Heart left ventricle (tissue), 16 donors: ENCODE measurements at regions not wholly inside any gene's neighbourhood (a gene's known extent, or its start where the extent isn't known, plus 50 kb on each side); places are given as distances from the start of the nearest gene placed in this dataset.
"Not testable (repeated sequence)": the region's sequence is repeated elsewhere in the genome, so short reads cannot be mapped to it uniquely, and the experiment has no call there.

Experiments used
- ATAC-seq, 4 donors: fragments of 200-7000 bp; cut with Tn5 transposase; one replicate each; pipeline ENCODE4 v1.9.1; 2020 to 2022; ENCODE audit warnings: moderate library complexity in 4 of 4, mild to moderate bottlenecking in 3 of 4, moderate number of reproducible peaks in 1 of 4
- DNase-seq, 5 donors: peaks; one replicate each; pipeline ENCODE4 v3.0.0-alpha.2; 2020
- H3K27ac ChIP-seq, 12 donors: fragments of 200-600 bp; sonication (generic) in 4 of 12; one replicate each; pipeline versions ENCODE4 v1.5.0 to v1.8.0; 2016 to 2022; ENCODE audit warnings: mild to moderate bottlenecking in 2 of 12
- H3K27me3 ChIP-seq, 9 donors: fragments of 200-600 bp; sonication (generic) in 2 of 9; one replicate each; pipeline versions ENCODE4 v1.5.1 to v1.8.0; 2016 to 2022; ENCODE audit warnings: mild to moderate bottlenecking in 3 of 9
- H3K36me3 ChIP-seq, 9 donors: fragments of 200-600 bp; sonication (generic) in 2 of 9; one replicate each; pipeline versions ENCODE4 v1.5.0 to v1.8.0; 2018 to 2022; ENCODE audit warnings: mild to moderate bottlenecking in 2 of 9
- H3K4me1 ChIP-seq, 12 donors: fragments of 200-600 bp; sonication (generic) in 4 of 12; one replicate each; pipeline versions ENCODE4 v1.5.0 to v1.8.0; 2016 to 2022; ENCODE audit warnings: mild to moderate bottlenecking in 3 of 12
- H3K4me3 ChIP-seq, 12 donors: fragments of 200-600 bp; sonication (generic) in 4 of 12; one replicate each; pipeline versions ENCODE4 v1.5.0 to v1.8.0; 2017 to 2022; ENCODE audit warnings: mild to moderate bottlenecking in 9 of 12, moderate library complexity in 4 of 12
- H3K9me3 ChIP-seq, 12 donors: fragments of 200-600 bp; sonication (generic) in 4 of 12; one replicate each; pipeline versions ENCODE4 v1.5.0 to v1.8.0; 2016 to 2022; ENCODE audit warnings: mild to moderate bottlenecking in 1 of 12
- POLR2A ChIP-seq, 2 donors: fragments of 450-650 bp; IDR thresholded peaks; one replicate each; pipeline ENCODE4 v1.6.1; 2017; ENCODE audit warnings: antibody characterized with exemption in 2 of 2, mild to moderate bottlenecking in 2 of 2, moderate library complexity in 2 of 2
- WGBS, 4 donors: extraction: QIAGEN DNeasy Blood & Tissue Kit in 2 of 4; methylation state at CpG; one replicate each; pipeline versions ENCODE4 v1.1.5 to v1.1.7; 2013 to 2018; 5-methylcytosine and 5-hydroxymethylcytosine counted together
- intact Hi-C, 10 donors: fragments of 100-400 bp; cut with DNase I; formaldehyde crosslinking; loops; one replicate each; pipeline versions ENCODE4 v1.11.1 to v1.14.2; 2022
- TF ChIP-seq, protein P1 (sequence below), 12 donors: fragments of 200-600 bp; sonication (generic) in 4 of 12; IDR thresholded peaks; one replicate each; pipeline versions ENCODE4 v1.5.0 to v1.8.0; 2018 to 2022; ENCODE audit warnings: antibody characterized with exemption in 12 of 12, mild to moderate bottlenecking in 5 of 12
- donor health status: ischemic (EF 13 %, LVEDD 7.1; RV severe dilation, severe dysfunction).
- donor health status: healthy with polysubstance abuse.
- donor health status: DM: no; HTN: yes; CAD: no.
- donor health status: DM: no; HTN: no; CAD: no.
- donor health status: ischemic (EF 25% LVEDD 6.9; RV normal size, moderate dysfunction).
- donor health status: ischemic (EF 25% LVEDD 5.7; RV mildly dilated, moderate dysfunction).
- donor health status: healthy.
- donor health status: DM: yes; HTN: yes; CAD: no.
- donor health status: ischemic (EF 35%, LVEDD 5.7; RV mildly dilated, moderate dysfunction).
- donor health status: nonischemic (EF 11% LVEDD 7.7; RV severe dilation, severe dysfunction).
- donor health status: DM: yes; HTN: yes; CAD: no.
- donor health status: PGD.
- donor health status: ischemic (EF 29% LVEDD 5.4; RV normal size, mild dysfunction).
- donor health status: nonischemic (EF 23%, LVEDD 6.1; RV moderate dilation, normal function).

- no peak for ATAC-seq
- H3K9me3 ChIP-seq = peaks cover 0 to under 1% (median 0%) of the 10 kb centered on the region in 12 donors
- no peaks in the 10 kb centered on the region for H3K36me3 ChIP-seq
- no peak overlapping the region for H3K27ac ChIP-seq
- 46 to 67% (median 53%) methylated on average over 1 of the region's 1 CpG for WGBS, 4 donors
- no peak for DNase-seq
- no peak overlapping the region for H3K4me3 ChIP-seq
- intact Hi-C loops = no loop called here
- no peak for TF ChIP-seq POLR2A (IDR thresholded peaks at IDR 0.05)
- TF ChIP-seq, protein P1, sequence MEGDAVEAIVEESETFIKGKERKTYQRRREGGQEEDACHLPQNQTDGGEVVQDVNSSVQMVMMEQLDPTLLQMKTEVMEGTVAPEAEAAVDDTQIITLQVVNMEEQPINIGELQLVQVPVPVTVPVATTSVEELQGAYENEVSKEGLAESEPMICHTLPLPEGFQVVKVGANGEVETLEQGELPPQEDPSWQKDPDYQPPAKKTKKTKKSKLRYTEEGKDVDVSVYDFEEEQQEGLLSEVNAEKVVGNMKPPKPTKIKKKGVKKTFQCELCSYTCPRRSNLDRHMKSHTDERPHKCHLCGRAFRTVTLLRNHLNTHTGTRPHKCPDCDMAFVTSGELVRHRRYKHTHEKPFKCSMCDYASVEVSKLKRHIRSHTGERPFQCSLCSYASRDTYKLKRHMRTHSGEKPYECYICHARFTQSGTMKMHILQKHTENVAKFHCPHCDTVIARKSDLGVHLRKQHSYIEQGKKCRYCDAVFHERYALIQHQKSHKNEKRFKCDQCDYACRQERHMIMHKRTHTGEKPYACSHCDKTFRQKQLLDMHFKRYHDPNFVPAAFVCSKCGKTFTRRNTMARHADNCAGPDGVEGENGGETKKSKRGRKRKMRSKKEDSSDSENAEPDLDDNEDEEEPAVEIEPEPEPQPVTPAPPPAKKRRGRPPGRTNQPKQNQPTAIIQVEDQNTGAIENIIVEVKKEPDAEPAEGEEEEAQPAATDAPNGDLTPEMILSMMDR (IDR thresholded peaks at IDR 0.05) = no peak
- H3K4me1 ChIP-seq = no peaks in the 10 kb centered on the region
- H3K27me3 ChIP-seq = no peaks in the 10 kb centered on the region
Measured at GRCh38 chr2:183782436-183782835, 658.2 kb downstream of the NUP35 start.

GRCh38 chr2:183788796-183789195 lies 664.6 kb downstream of the NUP35 start:
- ATAC-seq, H3K36me3 ChIP-seq, DNase-seq, intact Hi-C loops, H3K27ac ChIP-seq, H3K4me3 ChIP-seq, H3K27me3 ChIP-seq, H3K4me1 ChIP-seq: not testable (repeated sequence)
- peaks cover 0 to 12% (median 2%) of the 10 kb centered on the region in 12 donors for H3K9me3 ChIP-seq
- 65 to 73% (median 68%) methylated on average over 8 of the region's 8 CpGs for WGBS, 4 donors

- H3K27ac ChIP-seq, H3K4me1 ChIP-seq, ATAC-seq, intact Hi-C loops, H3K27me3 ChIP-seq, H3K4me3 ChIP-seq, H3K36me3 ChIP-seq: not testable (repeated sequence)
- 84 to 96% (median 93%) methylated on average over 8 to 26 of the region's 26 CpGs for WGBS, 4 donors
- peak in 2 of 5 donors; percentile 23 to 56 for DNase-seq
- peaks cover 0 to 15% (median 3%) of the 10 kb centered on the region in 12 donors for H3K9me3 ChIP-seq
Measured at GRCh38 chr2:183792165-183792924, 668.1 kb downstream of the NUP35 start.

DNA sequence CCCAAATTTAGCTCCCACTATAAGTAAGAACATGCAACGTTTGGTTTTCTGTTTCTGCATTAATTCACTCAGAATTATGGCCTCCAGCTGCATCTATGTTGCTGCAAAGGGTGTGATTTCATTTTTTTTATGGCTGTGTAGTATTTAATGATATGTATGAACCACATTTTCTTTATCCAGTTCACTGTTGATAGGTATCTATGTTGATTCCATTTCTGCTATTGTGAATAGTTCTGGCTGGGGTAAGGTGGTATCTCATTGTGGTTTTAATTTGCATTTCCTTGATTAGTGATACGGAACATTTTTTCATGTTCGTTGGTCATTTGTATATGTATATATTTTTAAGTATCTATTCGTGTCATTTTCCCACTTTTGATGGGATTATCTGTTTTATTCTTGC lies 674.3 kb downstream of the NUP35 start:
- Histone ChIP-seq H3K4me1 (no peaks in the 10 kb centered on the region), H3K27ac (no peak overlapping the region), H3K27me3 (no peaks in the 10 kb centered on the region), H3K36me3 (no peaks in the 10 kb centered on the region), H3K4me3 (no peak overlapping the region), H3K9me3 (peaks cover 0 to 35% (median 6%) of the 10 kb centered on the region in 12 donors)
- no peak for TF ChIP-seq POLR2A (IDR thresholded peaks at IDR 0.05)
- TF ChIP-seq, protein P1 (IDR thresholded peaks at IDR 0.05) = no peak
- intact Hi-C loops = no loop called here
- DNase-seq (no peak), ATAC-seq (no peak)
- 55 to 69% (median 64%) methylated on average over 4 of the region's 4 CpGs for WGBS, 4 donors

GRCh38 chr2:183799761-183800160 lies 675.5 kb downstream of the NUP35 start:
- Histone ChIP-seq H3K27ac (no peak overlapping the region), H3K27me3 (no peaks in the 10 kb centered on the region), H3K4me1 (no peaks in the 10 kb centered on the region), H3K4me3 (no peak overlapping the region), H3K36me3 (no peaks in the 10 kb centered on the region), H3K9me3 (peaks cover 0 to 37% (median 7%) of the 10 kb centered on the region in 12 donors)
- TF ChIP-seq POLR2A (IDR thresholded peaks at IDR 0.05) = no peak
- TF ChIP-seq, protein P1 (IDR thresholded peaks at IDR 0.05) = no peak
- DNase-seq (no peak), ATAC-seq (no peak)
- 84 to 88% (median 87%) methylated on average over 3 of the region's 3 CpGs for WGBS, 4 donors
- intact Hi-C loops = no loop called here
